H9 (cell line): ENCODE measurements at regions not wholly inside any gene's neighbourhood (a gene's known extent, or its start where the extent isn't known, plus 50 kb on each side); places are given as distances from the start of the nearest gene placed in this dataset.

Source experiments
- DNase-seq: peaks from one replicate; pipeline ENCODE4 v3.0.0-alpha.2; 2017
- H2AFZ ChIP-seq: one replicate; pipeline ENCODE4 v1.6.1; 2013; ENCODE audit warnings: mild to moderate bottlenecking, low read length, control low read depth, moderate library complexity
- H2AK5ac ChIP-seq: 2 replicates; pipeline ENCODE4 v1.6.1; 2013; ENCODE audit warnings: low read length, control low read depth, mixed read lengths; ENCODE audit not compliant: insufficient read length
- H2BK120ac ChIP-seq: one replicate; pipeline ENCODE4 v1.6.1; 2013; ENCODE audit warnings: low read depth, mild to moderate bottlenecking, low read length, control low read depth, inconsistent platforms; ENCODE audit not compliant: poor library complexity, severe bottlenecking
- H2BK12ac ChIP-seq: 2 replicates; pipeline ENCODE4 v1.6.1; 2013; ENCODE audit warnings: low read length, control low read depth, mixed read lengths, low read depth; ENCODE audit not compliant: insufficient read length
- H2BK15ac ChIP-seq: 2 replicates; pipeline ENCODE4 v1.6.1; 2013; ENCODE audit warnings: low read depth, low read length, control low read depth
- H2BK20ac ChIP-seq: one replicate; pipeline ENCODE4 v1.6.1; 2013; ENCODE audit warnings: low read depth, mild to moderate bottlenecking, low read length, control low read depth, inconsistent platforms; ENCODE audit not compliant: poor library complexity, severe bottlenecking
- H2BK5ac ChIP-seq: 2 replicates; pipeline ENCODE4 v1.6.1; 2013; ENCODE audit warnings: low read length, control low read depth, mixed read lengths; ENCODE audit not compliant: insufficient read length
- H3K14ac ChIP-seq: 2 replicates; pipeline ENCODE4 v1.6.1; 2013; ENCODE audit warnings: low read length, control low read depth; ENCODE audit not compliant: insufficient read depth
- H3K18ac ChIP-seq: 2 replicates; pipeline ENCODE4 v1.6.1; 2013; ENCODE audit warnings: low read depth, mild to moderate bottlenecking, mixed read lengths, low read length, control low read depth; ENCODE audit not compliant: insufficient read length
- H3K23ac ChIP-seq: 2 replicates; pipeline ENCODE4 v1.6.1; 2013; ENCODE audit warnings: low read length, control low read depth, mixed read lengths, low read depth; ENCODE audit not compliant: insufficient read length
- H3K23me2 ChIP-seq: 2 replicates; pipeline ENCODE4 v1.6.1; 2013; ENCODE audit warnings: low read depth, mild to moderate bottlenecking, mixed read lengths, low read length, control low read depth; ENCODE audit not compliant: insufficient read length, poor library complexity, severe bottlenecking
- H3K27ac ChIP-seq: 2 replicates; pipeline ENCODE4 v1.5.1; 2013; ENCODE audit warnings: low read length, control low read depth, mixed read lengths, low read depth; ENCODE audit not compliant: insufficient read length
- H3K27me3 ChIP-seq: 2 replicates; pipeline ENCODE4 v1.6.1; 2013; ENCODE audit warnings: low read length, control low read depth, inconsistent platforms; ENCODE audit not compliant: insufficient read depth
- H3K4ac ChIP-seq: 2 replicates; pipeline ENCODE4 v1.6.1; 2013; ENCODE audit warnings: low read depth, mild to moderate bottlenecking, control low read depth, inconsistent platforms, low read length, moderate library complexity
- H3K4me1 ChIP-seq: 2 replicates; pipeline ENCODE4 v1.6.1; 2013; ENCODE audit warnings: low read length, control low read depth, inconsistent platforms; ENCODE audit not compliant: insufficient read depth
- H3K4me2 ChIP-seq: 2 replicates; pipeline ENCODE4 v1.6.1; 2013; ENCODE audit warnings: low read length, control low read depth, mixed read lengths; ENCODE audit not compliant: insufficient read length, insufficient read depth
- H3K56ac ChIP-seq: 2 replicates; pipeline ENCODE4 v1.6.1; 2013; ENCODE audit warnings: low read depth, mild to moderate bottlenecking, mixed read lengths, low read length, control low read depth; ENCODE audit not compliant: insufficient read length
- H3K79me1 ChIP-seq: 2 replicates; pipeline ENCODE4 v1.6.1; 2013; ENCODE audit warnings: low read depth, mild to moderate bottlenecking, moderate library complexity, low read length, control low read depth, inconsistent platforms; ENCODE audit not compliant: insufficient read depth, poor library complexity, severe bottlenecking
- H3K79me2 ChIP-seq: 2 replicates; pipeline ENCODE4 v1.6.1; 2013; ENCODE audit warnings: low read length, control low read depth, inconsistent platforms; ENCODE audit not compliant: insufficient read depth
- H3K9ac ChIP-seq: 2 replicates; pipeline ENCODE4 v1.6.1; 2013; ENCODE audit warnings: low read length, control low read depth, mixed read lengths; ENCODE audit not compliant: insufficient read length; ENCODE audit errors: extremely low read depth
- H3K9me3 ChIP-seq: one replicate; pipeline ENCODE4 v1.6.1; 2013; ENCODE audit warnings: low read depth, low read length, inconsistent platforms; ENCODE audit not compliant: control insufficient read depth
- H3T11ph ChIP-seq: one replicate; pipeline ENCODE4 v1.6.1; 2013; ENCODE audit warnings: mild to moderate bottlenecking, low read length, control low read depth, inconsistent platforms
- H4K20me1 ChIP-seq: one replicate; pipeline ENCODE4 v1.6.1; 2013; ENCODE audit not compliant: control insufficient read depth, insufficient read length, insufficient read depth
- H4K5ac ChIP-seq: 2 replicates; pipeline ENCODE4 v1.6.1; 2013; ENCODE audit warnings: low read depth, mild to moderate bottlenecking, mixed read lengths, low read length, control low read depth; ENCODE audit not compliant: insufficient read length
- H4K8ac ChIP-seq: replicated peaks from 2 replicates; pipeline ENCODE4 v1.6.1; 2013; ENCODE audit warnings: low read length, control low read depth, mixed read lengths, low read depth; ENCODE audit not compliant: insufficient read length
- H4K91ac ChIP-seq: 2 replicates; pipeline ENCODE4 v1.6.1; 2013; ENCODE audit warnings: low read depth, mild to moderate bottlenecking, moderate library complexity, mixed read lengths, low read length, control low read depth; ENCODE audit not compliant: insufficient read length
- H3K27ac Mint-ChIP-seq, 3 experiments: 2 replicates in 2 of 3; 3 replicates in 1 of 3; pipeline ENCODE4 v1.8.0; 2020 to 2021; ENCODE audit warnings: mixed read lengths in 3 of 3, mild to moderate bottlenecking in 1 of 3, moderate library complexity in 1 of 3
- H3K27me3 Mint-ChIP-seq: 2 replicates; pipeline ENCODE4 v1.8.0; 2021; ENCODE audit warnings: low read depth, mild to moderate bottlenecking, moderate library complexity, mixed read lengths
- H3K36me3 Mint-ChIP-seq, 3 experiments: 2 replicates in 2 of 3; 3 replicates in 1 of 3; pipeline ENCODE4 v1.8.0; 2020 to 2021; ENCODE audit warnings: low read depth in 3 of 3, mixed read lengths in 3 of 3; ENCODE audit not compliant: insufficient read depth in 1 of 3
- H3K4me1 Mint-ChIP-seq, 2 experiments: 2 replicates each; pipeline ENCODE4 v1.8.0; 2020; ENCODE audit warnings: mixed read lengths in 2 of 2
- H3K4me3 Mint-ChIP-seq, 2 experiments: 2 replicates in 1 of 2; 3 replicates in 1 of 2; pipeline ENCODE4 v1.8.0; 2020 to 2021; ENCODE audit warnings: mild to moderate bottlenecking in 2 of 2, mixed read lengths in 2 of 2, moderate library complexity in 1 of 2
- H3K9me3 Mint-ChIP-seq, 2 experiments: 2 replicates in 1 of 2; 3 replicates in 1 of 2; pipeline ENCODE4 v1.8.0; 2020; ENCODE audit warnings: mild to moderate bottlenecking in 2 of 2, mixed read lengths in 2 of 2, moderate library complexity in 1 of 2
- WGBS: extraction: QIAGEN DNeasy Blood & Tissue Kit; methylation state at CpG from one replicate; pipeline ENCODE4 v1.1.7; 2013; ENCODE audit warnings: missing lambda C conversion rate, low lambda C conversion rate, mixed read lengths; ENCODE audit not compliant: insufficient read length; ENCODE audit errors: extremely low coverage; 5-methylcytosine and 5-hydroxymethylcytosine counted together
- TF ChIP-seq, protein P1 (sequence below): fragments of 200-600 bp; sonication (generic); conservative IDR thresholded peaks from 3 replicates; pipeline ENCODE4 v1.8.0; 2021; ENCODE audit warnings: antibody characterized with exemption, mild to moderate bottlenecking

DNA sequence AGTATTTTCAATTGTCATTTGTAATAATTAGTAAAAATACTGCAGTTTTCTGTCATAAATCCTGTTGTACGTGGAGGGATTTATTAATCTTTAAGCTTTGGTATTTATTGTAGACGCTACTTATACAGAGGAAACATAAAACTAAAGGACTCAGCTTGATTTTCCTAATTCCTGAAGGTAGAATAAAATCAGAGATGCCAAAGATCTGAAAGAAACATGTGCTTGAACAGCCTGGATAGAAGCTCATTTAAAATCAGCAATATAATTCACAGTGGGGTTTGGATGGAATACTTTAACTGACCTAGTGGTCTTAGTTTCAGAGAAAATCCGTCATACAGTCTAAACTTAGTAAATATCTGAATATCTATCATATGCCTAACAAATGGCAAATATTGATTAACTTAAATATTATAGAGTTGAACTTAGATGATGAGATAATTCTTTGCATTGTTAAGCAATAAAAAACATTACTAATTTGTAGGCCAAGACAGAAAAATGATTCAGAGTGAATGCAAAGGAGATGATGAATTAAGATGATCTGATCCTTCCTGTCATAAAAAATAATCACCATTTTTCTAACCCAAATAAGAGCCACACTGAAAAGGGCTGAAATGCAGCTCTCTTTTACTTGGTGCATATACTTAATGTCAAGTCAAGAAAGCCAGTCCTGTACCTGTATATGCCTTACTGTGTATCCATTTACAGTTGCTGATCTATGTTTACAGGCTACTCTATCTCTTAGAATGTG, 397.1 kb upstream of the DCN start:
- Histone ChIP-seq H3K4me2 (no peak overlapping the region), H3K56ac (no peak overlapping the region), H3K79me1 (no peaks in the 10 kb centered on the region), H3K4me1 (no peaks in the 10 kb centered on the region; the same call in 1 of the 2 replicates), H3K27me3 (no peaks in the 10 kb centered on the region), H4K5ac (no peak overlapping the region), H3K23me2 (no peaks in the 10 kb centered on the region), H2BK15ac (no peak overlapping the region), H4K20me1 (no peaks in the 10 kb centered on the region), H2BK20ac (no peak overlapping the region), H2BK120ac (no peak overlapping the region), H4K91ac (no peak overlapping the region), H3K27ac (no peak overlapping the region), H3K9ac (no peak overlapping the region), H4K8ac (no peak overlapping the region), H2BK12ac (no peak overlapping the region), H3K4ac (no peak overlapping the region), H3K23ac (no peak overlapping the region), H3K14ac (no peak overlapping the region), H3T11ph (no peak overlapping the region), H2AFZ (no peak overlapping the region), H3K79me2 (no peaks in the 10 kb centered on the region), H3K18ac (no peak overlapping the region), H2BK5ac (no peak overlapping the region), H2AK5ac (no peak overlapping the region), H3K9me3 (no peaks in the 10 kb centered on the region)
- Mint-ChIP-seq H3K4me3 (no peak overlapping the region), H3K27ac (no peak overlapping the region), H3K36me3 (no peaks in the 10 kb centered on the region), H3K4me1 (peaks cover 15 to 18% of the 10 kb centered on the region in 2 experiments), H3K9me3 (no peaks in the 10 kb centered on the region), H3K27me3 (no peaks in the 10 kb centered on the region)
- TF ChIP-seq, protein P1, sequence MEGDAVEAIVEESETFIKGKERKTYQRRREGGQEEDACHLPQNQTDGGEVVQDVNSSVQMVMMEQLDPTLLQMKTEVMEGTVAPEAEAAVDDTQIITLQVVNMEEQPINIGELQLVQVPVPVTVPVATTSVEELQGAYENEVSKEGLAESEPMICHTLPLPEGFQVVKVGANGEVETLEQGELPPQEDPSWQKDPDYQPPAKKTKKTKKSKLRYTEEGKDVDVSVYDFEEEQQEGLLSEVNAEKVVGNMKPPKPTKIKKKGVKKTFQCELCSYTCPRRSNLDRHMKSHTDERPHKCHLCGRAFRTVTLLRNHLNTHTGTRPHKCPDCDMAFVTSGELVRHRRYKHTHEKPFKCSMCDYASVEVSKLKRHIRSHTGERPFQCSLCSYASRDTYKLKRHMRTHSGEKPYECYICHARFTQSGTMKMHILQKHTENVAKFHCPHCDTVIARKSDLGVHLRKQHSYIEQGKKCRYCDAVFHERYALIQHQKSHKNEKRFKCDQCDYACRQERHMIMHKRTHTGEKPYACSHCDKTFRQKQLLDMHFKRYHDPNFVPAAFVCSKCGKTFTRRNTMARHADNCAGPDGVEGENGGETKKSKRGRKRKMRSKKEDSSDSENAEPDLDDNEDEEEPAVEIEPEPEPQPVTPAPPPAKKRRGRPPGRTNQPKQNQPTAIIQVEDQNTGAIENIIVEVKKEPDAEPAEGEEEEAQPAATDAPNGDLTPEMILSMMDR: no peak
- WGBS: no CpG with 5 or more reads among the region's 3 CpGs
- no peak for DNase-seq
